Fibroblast of lung (primary cell): ENCODE measurements at regions not wholly inside any gene's neighbourhood (a gene's known extent, or its start where the extent isn't known, plus 50 kb on each side); places are given as distances from the start of the nearest gene placed in this dataset.

Experiments
- DNase-seq, 2 donors: peaks; one replicate each; pipeline versions ENCODE4 v3.0.0 to v3.0.0-alpha.2; 2010; ENCODE audit warnings: low read depth in 2 of 2
- H2AFZ ChIP-seq: 2 replicates; pipeline ENCODE4 v1.5.1; 2012; ENCODE audit warnings: low read length, control low read depth, inconsistent platforms
- H3K27ac ChIP-seq: 2 replicates; pipeline ENCODE4 v1.5.1; 2011; ENCODE audit warnings: low read length, control low read depth; ENCODE audit not compliant: insufficient read depth
- H3K27me3 ChIP-seq: 2 replicates; pipeline ENCODE4 v1.5.1; 2011; ENCODE audit warnings: mild to moderate bottlenecking, low read length; ENCODE audit not compliant: control insufficient read depth, insufficient read depth
- H3K36me3 ChIP-seq: 2 replicates; pipeline ENCODE4 v1.5.1; 2011; ENCODE audit warnings: low read length; ENCODE audit not compliant: control insufficient read depth, insufficient read depth
- H3K4me1 ChIP-seq: 2 replicates; pipeline ENCODE4 v1.5.1; 2011; ENCODE audit warnings: low read length; ENCODE audit not compliant: control insufficient read depth, insufficient read depth; ENCODE audit errors: extremely low read depth
- H3K4me2 ChIP-seq: 2 replicates; pipeline ENCODE4 v1.5.1; 2011; ENCODE audit warnings: low read length, control low read depth; ENCODE audit not compliant: insufficient read depth; ENCODE audit errors: extremely low read depth
- H3K4me3 ChIP-seq, 4 experiments: fragments of 200-600 bp in 1 of 4; sonication (generic) in 1 of 4; replicated peaks in 1 of 4; 2 replicates each; pipeline ENCODE4 v1.5.1; 2011 to 2016; ENCODE audit warnings: low read length in 4 of 4, low read depth in 3 of 4, mild to moderate bottlenecking in 3 of 4, control low read depth in 2 of 4, inconsistent platforms in 1 of 4, mixed read lengths in 1 of 4; ENCODE audit not compliant: insufficient read depth in 1 of 4; ENCODE audit errors: control extremely low read depth in 1 of 4
- H3K79me2 ChIP-seq: 2 replicates; pipeline ENCODE4 v1.5.1; 2012; ENCODE audit warnings: mild to moderate bottlenecking, low read length, inconsistent platforms; ENCODE audit not compliant: control insufficient read depth, insufficient read depth
- H3K9ac ChIP-seq: 2 replicates; pipeline ENCODE4 v1.5.1; 2011; ENCODE audit warnings: mild to moderate bottlenecking, low read length, control low read depth; ENCODE audit not compliant: insufficient read depth
- H3K9me3 ChIP-seq: 2 replicates; pipeline ENCODE4 v1.5.1; 2012; ENCODE audit warnings: low read depth, low read length; ENCODE audit not compliant: control insufficient read depth, insufficient read depth
- H4K20me1 ChIP-seq: 2 replicates; pipeline ENCODE4 v1.5.1; 2011; ENCODE audit warnings: low read length; ENCODE audit not compliant: control insufficient read depth, insufficient read depth; ENCODE audit errors: extremely low read depth
- CTCF ChIP-seq, 2 donors: IDR thresholded peaks in 1 of 2; conservative IDR thresholded peaks in 1 of 2; 1 replicate in 1 of 2; 2 replicates in 1 of 2; pipeline ENCODE4 v1.5.1; 2011 to 2012; ENCODE audit warnings: low read length in 2 of 2, control low read depth in 1 of 2, inconsistent platforms in 1 of 2, low read depth in 1 of 2, mild to moderate bottlenecking in 1 of 2
- EZH2 ChIP-seq: IDR thresholded peaks from 2 replicates; pipeline ENCODE4 v1.5.1; 2012; ENCODE audit warnings: low read length, control low read depth, mild to moderate bottlenecking; ENCODE audit errors: missing control alignments

DNA sequence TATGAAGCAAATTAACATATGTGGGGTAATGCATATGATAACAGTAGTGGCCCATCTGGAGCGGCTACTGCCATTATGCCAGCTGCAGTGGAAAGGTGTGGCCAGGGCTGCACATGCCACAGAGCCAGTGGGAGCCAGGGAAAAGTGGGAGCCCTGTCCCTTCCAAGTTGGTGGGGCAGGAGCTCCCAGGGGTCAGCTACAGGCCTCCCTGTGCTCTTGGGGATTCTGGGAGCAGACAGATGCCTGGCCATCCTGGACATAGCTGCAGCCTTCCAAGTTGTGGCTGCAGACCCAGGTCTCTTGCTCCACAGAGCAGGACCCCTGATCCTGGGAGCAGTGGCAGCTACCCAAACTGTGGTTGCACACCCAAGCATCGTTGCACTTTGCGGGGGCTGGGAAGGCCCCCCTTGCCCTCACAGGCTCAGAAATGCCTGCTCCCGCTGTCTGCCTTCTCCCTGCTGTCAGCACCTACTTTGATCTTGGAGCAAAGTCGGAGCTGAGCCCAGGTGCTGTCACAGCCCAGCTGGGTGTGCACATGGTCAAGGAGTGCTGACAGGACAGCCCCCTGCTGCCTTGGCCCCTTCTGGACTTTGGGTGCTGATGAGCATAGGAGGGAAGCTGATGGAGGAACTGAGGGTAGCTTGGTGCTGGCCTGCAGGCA lies 67.8 kb downstream of the NAA11 start:
- Histone ChIP-seq H3K9ac (no peak overlapping the region), H3K9me3 (no peaks in the 10 kb centered on the region), H3K27me3 (no peaks in the 10 kb centered on the region), H3K4me3 (no peak overlapping the region), H3K27ac (no peak overlapping the region), H3K79me2 (no peaks in the 10 kb centered on the region), H3K36me3 (no peaks in the 10 kb centered on the region), H3K4me2 (no peak overlapping the region), H3K4me1 (no peaks in the 10 kb centered on the region), H2AFZ (no peak overlapping the region), H4K20me1 (no peaks in the 10 kb centered on the region)
- no peak for DNase-seq
- no peak for TF ChIP-seq CTCF (conservative IDR thresholded peaks at IDR 0.05 in 1 of 2, IDR thresholded peaks at IDR 0.05 in 1 of 2; ENCODE audit: low read depth in 1 of 2, low read length in 2 of 2)
- TF ChIP-seq EZH2 = no peak

DNA sequence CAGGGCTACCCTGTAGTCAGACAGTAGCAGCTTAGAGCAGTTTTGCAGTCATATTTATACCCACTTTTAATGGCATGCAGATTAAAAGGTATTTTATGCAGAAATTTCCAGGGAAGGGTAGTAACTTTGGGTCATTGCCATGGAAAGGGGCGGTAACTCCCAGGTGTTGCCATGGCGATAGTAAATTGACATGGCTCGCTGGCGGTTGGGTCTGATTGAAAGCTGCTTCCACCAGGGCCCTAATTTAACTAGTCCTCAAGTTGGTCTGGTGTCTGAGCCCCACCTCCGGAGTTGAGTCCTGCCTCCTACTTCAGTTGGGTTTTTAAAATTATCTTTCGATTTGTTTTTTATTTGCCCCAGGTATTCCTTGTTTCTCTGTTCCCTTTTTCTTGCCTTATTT lies 70.1 kb downstream of the NAA11 start:
- Histone ChIP-seq H3K9ac (no peak overlapping the region), H3K4me3 (no peak overlapping the region), H3K27ac (no peak overlapping the region), H2AFZ (no peak overlapping the region), H3K79me2 (no peaks in the 10 kb centered on the region), H3K4me1 (no peaks in the 10 kb centered on the region), H3K27me3 (no peaks in the 10 kb centered on the region), H3K36me3 (no peaks in the 10 kb centered on the region), H3K4me2 (no peak overlapping the region), H4K20me1 (no peaks in the 10 kb centered on the region), H3K9me3 (no peaks in the 10 kb centered on the region)
- no peak for DNase-seq
- TF ChIP-seq CTCF (conservative IDR thresholded peaks at IDR 0.05 in 1 of 2, IDR thresholded peaks at IDR 0.05 in 1 of 2; ENCODE audit: low read depth in 1 of 2, low read length in 2 of 2) (no peak), EZH2 (no peak)

GRCh38 chr4:79253924-79254323 lies 71.9 kb downstream of the NAA11 start:
- Histone ChIP-seq H3K4me1 (no peaks in the 10 kb centered on the region), H3K79me2 (no peaks in the 10 kb centered on the region), H2AFZ (no peak overlapping the region), H3K9me3 (no peaks in the 10 kb centered on the region), H3K4me2 (no peak overlapping the region), H3K27me3 (no peaks in the 10 kb centered on the region), H3K9ac (no peak overlapping the region), H3K27ac (no peak overlapping the region), H4K20me1 (no peaks in the 10 kb centered on the region), H3K36me3 (no peaks in the 10 kb centered on the region), H3K4me3 (no peak overlapping the region)
- TF ChIP-seq EZH2 (no peak), CTCF (conservative IDR thresholded peaks at IDR 0.05 in 1 of 2, IDR thresholded peaks at IDR 0.05 in 1 of 2; ENCODE audit: low read depth in 1 of 2, low read length in 2 of 2) (no peak)
- DNase-seq = no peak
